Endothelial cell of umbilical vein (primary cell): ENCODE measurements at regions not wholly inside any gene's neighbourhood (a gene's known extent, or its start where the extent isn't known, plus 50 kb on each side); places are given as distances from the start of the nearest gene placed in this dataset.

ENCODE experiments used
- BruUV-seq: library from RNA; stranded (reverse); fragments of 400-500 nt; replicated peaks from 2 replicates; lab custom pipeline; 2021; lab: Mats Ljungman, UMichigan
- CTCF ChIA-PET: fragments of 300-600, 350-600 bp; sonication (Branson Sonifier 250); formaldehyde crosslinking; loops from one replicate; lab custom pipeline; 2021; ENCODE audit warnings: antibody characterized with exemption, inconsistent platforms; lab: Charles Lee
- POLR2A ChIA-PET: fragments of 300-600, 350-600 bp; sonication (Branson Sonifier 250); formaldehyde crosslinking; loops from one replicate; lab custom pipeline; 2021; ENCODE audit warnings: antibody characterized with exemption, inconsistent platforms; lab: Charles Lee
- DNase-seq: peaks from one replicate; pipeline ENCODE4 v3.0.0-alpha.2; 2011; ENCODE audit warnings: low read depth, low spot score
- FAIRE-seq: peaks from 2 replicates; lab custom pipeline; 2011; peaks lifted over from hg19 to GRCh38; lab: Jason Lieb, UNC
- H2AFZ ChIP-seq: 2 replicates; pipeline ENCODE4 v1.6.0; 2012; ENCODE audit warnings: low read depth, low read length, control low read depth, inconsistent platforms
- H3K27ac ChIP-seq: 2 replicates; pipeline ENCODE4 v1.5.1; 2011; ENCODE audit warnings: low read depth, mild to moderate bottlenecking, control low read depth, low read length, moderate library complexity; ENCODE audit not compliant: insufficient read depth
- H3K27me3 ChIP-seq, 2 experiments: 2 replicates each; pipeline versions ENCODE4 v1.6.0 to v1.6.1; 2011; ENCODE audit warnings: low read length in 2 of 2, mixed read lengths in 1 of 2; ENCODE audit not compliant: control insufficient read depth in 2 of 2, insufficient read depth in 2 of 2
- H3K36me3 ChIP-seq, 2 experiments: 2 replicates in 1 of 2; 3 replicates in 1 of 2; pipeline ENCODE4 v1.5.1; 2011; ENCODE audit warnings: low read length in 2 of 2, mild to moderate bottlenecking in 1 of 2, moderate library complexity in 1 of 2; ENCODE audit not compliant: control insufficient read depth in 2 of 2, insufficient read depth in 2 of 2; ENCODE audit errors: extremely low read depth in 1 of 2
- H3K4me1 ChIP-seq: 3 replicates; pipeline ENCODE4 v1.5.1; 2011; ENCODE audit warnings: mild to moderate bottlenecking, low read length; ENCODE audit not compliant: control insufficient read depth, insufficient read depth; ENCODE audit errors: extremely low read depth
- H3K4me2 ChIP-seq: 2 replicates; pipeline ENCODE4 v1.6.1; 2011; ENCODE audit warnings: low read length, control low read depth, mixed read lengths; ENCODE audit not compliant: insufficient read depth
- H3K4me3 ChIP-seq, 3 experiments: fragments of 200-600 bp in 1 of 3; sonication (generic), shearing (Covaris generic) in 1 of 3; replicated peaks in 1 of 3; 2 replicates each; pipeline ENCODE4 v1.5.1; 2011 to 2016; ENCODE audit warnings: control low read depth in 3 of 3, low read length in 3 of 3, mild to moderate bottlenecking in 2 of 3, inconsistent platforms in 1 of 3, low read depth in 1 of 3, moderate library complexity in 1 of 3; ENCODE audit not compliant: insufficient read depth in 1 of 3
- H3K79me2 ChIP-seq: 2 replicates; pipeline ENCODE4 v1.6.0; 2012; ENCODE audit warnings: low read length, inconsistent platforms; ENCODE audit not compliant: control insufficient read depth, insufficient read depth
- H3K9ac ChIP-seq: replicated peaks from 2 replicates; pipeline ENCODE3; 2011; ENCODE audit warnings: low read length, control low read depth; ENCODE audit not compliant: insufficient read depth; ENCODE audit errors: extremely low read depth
- H3K9me1 ChIP-seq: replicated peaks from 3 replicates; pipeline ENCODE4 v1.6.0; 2011; ENCODE audit warnings: mild to moderate bottlenecking, low read length; ENCODE audit not compliant: control insufficient read depth, insufficient read depth; ENCODE audit errors: extremely low read depth
- H3K9me3 ChIP-seq: replicated peaks from 2 replicates; pipeline ENCODE4 v1.5.1; 2012; ENCODE audit warnings: low read length, inconsistent platforms; ENCODE audit not compliant: control insufficient read depth, insufficient read depth
- H4K20me1 ChIP-seq: replicated peaks from 2 replicates; pipeline ENCODE3; 2011; ENCODE audit warnings: mild to moderate bottlenecking, low read length; ENCODE audit not compliant: control insufficient read depth, insufficient read depth; ENCODE audit errors: extremely low read depth
- CTCF ChIP-seq, 2 donors: IDR thresholded peaks; 1 replicate in 1 of 2; 2 replicates in 1 of 2; pipeline ENCODE4 v1.5.1; 2011; ENCODE audit warnings: low read length in 2 of 2, mild to moderate bottlenecking in 2 of 2, moderate library complexity in 2 of 2, control low read depth in 1 of 2, inconsistent platforms in 1 of 2, low read depth in 1 of 2; ENCODE audit not compliant: insufficient read depth in 1 of 2; ENCODE audit errors: extremely low read depth in 1 of 2
- EZH2 ChIP-seq: IDR thresholded peaks from 2 replicates; pipeline ENCODE4 v1.6.1; 2012; ENCODE audit warnings: borderline replicate concordance, low read depth, mild to moderate bottlenecking, moderate library complexity, low read length, inconsistent platforms; ENCODE audit not compliant: severe bottlenecking
- FOS ChIP-seq: IDR thresholded peaks from 2 replicates; pipeline ENCODE4 v1.6.1; 2011; ENCODE audit warnings: mild to moderate bottlenecking, low read length, moderate library complexity, borderline replicate concordance; ENCODE audit not compliant: insufficient read depth
- GATA2 ChIP-seq: IDR thresholded peaks from 2 replicates; pipeline ENCODE4 v1.7.0; 2011; ENCODE audit warnings: low read depth, mild to moderate bottlenecking, moderate library complexity, mixed read lengths, low read length; ENCODE audit not compliant: insufficient read length, insufficient read depth
- JUN ChIP-seq: IDR thresholded peaks from 2 replicates; pipeline ENCODE4 v1.6.1; 2011; ENCODE audit warnings: borderline replicate concordance, low read depth; ENCODE audit not compliant: insufficient read length, insufficient read depth
- MAX ChIP-seq: IDR thresholded peaks from 2 replicates; pipeline ENCODE4 v1.6.1; 2011; ENCODE audit not compliant: insufficient read depth, insufficient read length
- MYC ChIP-seq: IDR thresholded peaks from one replicate; pipeline ENCODE4 v1.6.1; 2011; ENCODE audit warnings: mild to moderate bottlenecking, low read depth, low read length
- POLR2A ChIP-seq: IDR thresholded peaks from 2 replicates; pipeline ENCODE4 v1.6.1; 2012; ENCODE audit warnings: low read depth, mild to moderate bottlenecking, control low read depth, low read length
- POLR2AphosphoS5 ChIP-seq: IDR thresholded peaks from 2 replicates; pipeline ENCODE4 v1.6.1; 2012; ENCODE audit warnings: low read depth, mild to moderate bottlenecking, control low read depth, low read length, moderate library complexity; ENCODE audit not compliant: insufficient read depth
- dilution Hi-C: fragments of 300-500 bp; cut with MboI; formaldehyde crosslinking; loops from one replicate; pipeline ENCODE4 v1.15.0; 2019; ENCODE audit warnings: low sequenced_read_pairs; ENCODE audit not compliant: extremely low pct_ligation_motif_present
- intact Hi-C: fragments of 100-400 bp; cut with micrococcal nuclease; formaldehyde crosslinking; loops from one replicate; pipeline ENCODE4 v1.10.0; 2022

GRCh38 chr14:104315625-104316024, 177.2 kb downstream of the KIF26A start:
- CTCF ChIA-PET = interaction anchor here (1.1 kb wide), 1 partner anchor 21 kb away, joined by 3 read pairs; no protein-coding TSS in a partner anchor
- H3K79me2 ChIP-seq = no peaks in the 10 kb centered on the region
- H3K9me3 ChIP-seq = no peaks in the 10 kb centered on the region
- H3K27me3 ChIP-seq = no peaks in the 10 kb centered on the region
- H4K20me1 ChIP-seq = no peaks in the 10 kb centered on the region
- no peaks in the 10 kb centered on the region for H3K9me1 ChIP-seq
- no peak overlapping the region for H3K4me2 ChIP-seq
- H2AFZ ChIP-seq = no peak overlapping the region
- H3K36me3 ChIP-seq = no peaks in the 10 kb centered on the region
- DNase-seq (no peak), FAIRE-seq (no peak)
- H3K9ac ChIP-seq = no peak overlapping the region
- no peak overlapping the region for H3K27ac ChIP-seq
- H3K4me1 ChIP-seq = no peaks in the 10 kb centered on the region
- BruUV-seq = no TSS peak
- no peak overlapping the region for H3K4me3 ChIP-seq
- TF ChIP-seq GATA2 = no peak
- TF ChIP-seq JUN = no peak
- no peak for TF ChIP-seq CTCF (IDR thresholded peaks at IDR 0.05; ENCODE audit: extremely low read depth in 1 of 2, insufficient read depth in 1 of 2, low read depth in 1 of 2, low read length in 2 of 2)
- TF ChIP-seq MYC = no peak
- no peak for TF ChIP-seq FOS
- POLR2A ChIA-PET = no interaction called here
- dilution Hi-C loops = no loop called here
- intact Hi-C loops = no loop called here

GRCh38 chr14:104316121-104316722, 177.8 kb downstream of the KIF26A start:
- no peak for DNase-seq
- FAIRE-seq = no peak
- H2AFZ ChIP-seq = no peak overlapping the region
- no peak overlapping the region for H3K27ac ChIP-seq
- BruUV-seq = no TSS peak
- dilution Hi-C loops (no loop called here), intact Hi-C loops (no loop called here)
- H3K4me3 ChIP-seq = no peak overlapping the region
- ChIA-PET POLR2A (no interaction called here), CTCF (interaction anchor here (1.1 kb wide), 1 partner anchor 22 kb away, joined by 3 read pairs; no protein-coding TSS in a partner anchor)
- H3K4me1 ChIP-seq = no peaks in the 10 kb centered on the region
- H3K4me2 ChIP-seq = no peak overlapping the region
- H3K27me3 ChIP-seq = no peaks in the 10 kb centered on the region
- H3K9me1 ChIP-seq = no peaks in the 10 kb centered on the region
- no peaks in the 10 kb centered on the region for H3K36me3 ChIP-seq
- no peaks in the 10 kb centered on the region for H4K20me1 ChIP-seq
- H3K9me3 ChIP-seq = no peaks in the 10 kb centered on the region
- no peaks in the 10 kb centered on the region for H3K79me2 ChIP-seq
- H3K9ac ChIP-seq = no peak overlapping the region
- no peak for TF ChIP-seq FOS
- no peak for TF ChIP-seq MAX
- TF ChIP-seq MYC = no peak
- TF ChIP-seq GATA2 = no peak
- TF ChIP-seq EZH2 = no peak
- TF ChIP-seq CTCF (IDR thresholded peaks at IDR 0.05; ENCODE audit: extremely low read depth in 1 of 2, insufficient read depth in 1 of 2, low read depth in 1 of 2, low read length in 2 of 2) = no peak
- TF ChIP-seq JUN = no peak
- no peak for TF ChIP-seq POLR2AphosphoS5
- TF ChIP-seq POLR2A = no peak
